OCI-LY1 (cell line): ENCODE measurements at regions not wholly inside any gene's neighbourhood (a gene's known extent, or its start where the extent isn't known, plus 50 kb on each side); places are given as distances from the start of the nearest gene placed in this dataset.

Source experiments
- H2AFZ ChIP-seq: fragments of 200-600 bp; sonication (generic), shearing (Covaris generic); 2 replicates; pipeline ENCODE4 v1.6.0; 2014; ENCODE audit warnings: antibody characterized with exemption, mild to moderate bottlenecking, low read length
- H3F3A ChIP-seq: fragments of 200-600 bp; sonication (generic), shearing (Covaris generic); 2 replicates; pipeline ENCODE4 v1.6.0; 2014; ENCODE audit warnings: mild to moderate bottlenecking, antibody characterized with exemption, low read length, moderate library complexity; ENCODE audit not compliant: insufficient read depth
- H3K27ac ChIP-seq: fragments of 200-600 bp; sonication (generic); 2 replicates; pipeline ENCODE4 v1.5.1; 2014; ENCODE audit warnings: low read length, mixed run types, mild to moderate bottlenecking, low read depth; ENCODE audit not compliant: poor library complexity, severe bottlenecking
- H3K27me3 ChIP-seq: fragments of 200-600 bp; sonication (generic); 2 replicates; pipeline ENCODE4 v1.6.0; 2014; ENCODE audit warnings: antibody characterized with exemption, mild to moderate bottlenecking, low read length, moderate library complexity; ENCODE audit not compliant: insufficient read depth
- H3K36me3 ChIP-seq: fragments of 200-600 bp; sonication (generic); 2 replicates; pipeline ENCODE4 v1.6.1; 2014; ENCODE audit warnings: mild to moderate bottlenecking, antibody characterized with exemption, low read length, moderate library complexity, mixed read lengths; ENCODE audit not compliant: insufficient read depth
- H3K4me1 ChIP-seq: fragments of 200-600 bp; sonication (generic); 2 replicates; pipeline ENCODE4 v1.5.1; 2014; ENCODE audit warnings: mild to moderate bottlenecking, low read length, moderate library complexity; ENCODE audit not compliant: insufficient read depth, severe bottlenecking
- H3K4me2 ChIP-seq: fragments of 200-600 bp; sonication (generic), shearing (Covaris generic); 2 replicates; pipeline ENCODE4 v1.6.1; 2014; ENCODE audit warnings: low read length
- H3K4me3 ChIP-seq: fragments of 200-600 bp; sonication (generic); 2 replicates; pipeline ENCODE4 v1.5.1; 2014; ENCODE audit warnings: low read length, low read depth, mild to moderate bottlenecking, mixed read lengths; ENCODE audit not compliant: poor library complexity, severe bottlenecking
- H3K79me2 ChIP-seq: fragments of 200-600 bp; shearing (Covaris generic); 2 replicates; pipeline ENCODE4 v1.6.1; 2016; ENCODE audit warnings: mixed run types, low read length, mixed read lengths; ENCODE audit not compliant: insufficient read depth
- H3K9ac ChIP-seq: fragments of 200-600 bp; sonication (generic), shearing (Covaris generic); 2 replicates; pipeline ENCODE4 v1.6.1; 2014; ENCODE audit warnings: mild to moderate bottlenecking, low read length, mixed read lengths
- H3K9me2 ChIP-seq: fragments of 200-600 bp; sonication (generic), shearing (Covaris generic); 2 replicates; pipeline ENCODE4 v1.6.1; 2014; ENCODE audit warnings: low read depth, mild to moderate bottlenecking, low read length, mixed read lengths
- H3K9me3 ChIP-seq: fragments of 200-600 bp; shearing (Covaris generic); 2 replicates; pipeline ENCODE4 v1.6.1; 2014; ENCODE audit warnings: low read length, mixed read lengths
- H4K20me1 ChIP-seq: fragments of 200-600 bp; sonication (generic), shearing (Covaris generic); 2 replicates; pipeline ENCODE4 v1.6.0; 2016; ENCODE audit warnings: mild to moderate bottlenecking, low read length; ENCODE audit not compliant: insufficient read depth
- CTCF ChIP-seq: fragments of 200-600 bp; sonication (generic), shearing (Covaris generic); IDR thresholded peaks from 2 replicates; pipeline ENCODE4 v1.5.1; 2017; ENCODE audit warnings: mild to moderate bottlenecking, antibody characterized with exemption, low read length, moderate library complexity, mixed read lengths
- EZH2 ChIP-seq: fragments of 200-600 bp; sonication (generic), shearing (Covaris generic); IDR thresholded peaks from 2 replicates; pipeline ENCODE4 v1.8.0; 2017; ENCODE audit warnings: borderline replicate concordance, mixed run types, mild to moderate bottlenecking, antibody characterized with exemption, low read length, moderate library complexity, mixed read lengths

- Histone ChIP-seq H3F3A (no peaks in the 10 kb centered on the region), H3K9ac (no peak overlapping the region), H3K4me2 (no peak overlapping the region), H3K4me3 (no peak overlapping the region), H3K36me3 (no peaks in the 10 kb centered on the region), H2AFZ (no peak overlapping the region), H3K79me2 (no peaks in the 10 kb centered on the region), H3K4me1 (no peaks in the 10 kb centered on the region), H3K27me3 (no peaks in the 10 kb centered on the region), H4K20me1 (no peaks in the 10 kb centered on the region), H3K27ac (no peak overlapping the region), H3K9me2 (no peaks in the 10 kb centered on the region), H3K9me3 (no peaks in the 10 kb centered on the region)
- no peak for TF ChIP-seq EZH2
- TF ChIP-seq CTCF = peak; percentile 32; the same call in 1 of the 2 replicates
Measured at GRCh38 chr5:25862276-25862675, 1176.1 kb downstream of the CDH9 start.

GRCh38 chr5:25858019-25858418 is 1180.4 kb downstream of the CDH9 start:
- TF ChIP-seq EZH2 (no peak), CTCF (peak; percentile 74)
- Histone ChIP-seq H3K9ac (no peak overlapping the region), H3K36me3 (no peaks in the 10 kb centered on the region)

GRCh38 chr5:25851301-25851700 is 1187.1 kb downstream of the CDH9 start:
- Histone ChIP-seq H3K4me2 (no peak overlapping the region), H3K9me2 (no peaks in the 10 kb centered on the region), H3K9me3 (no peaks in the 10 kb centered on the region), H2AFZ (no peak overlapping the region), H3K27ac (no peak overlapping the region), H3F3A (no peaks in the 10 kb centered on the region), H3K9ac (no peak overlapping the region), H3K4me3 (no peak overlapping the region), H3K4me1 (no peaks in the 10 kb centered on the region), H3K36me3 (no peaks in the 10 kb centered on the region), H4K20me1 (no peaks in the 10 kb centered on the region), H3K79me2 (no peaks in the 10 kb centered on the region), H3K27me3 (no peaks in the 10 kb centered on the region)
- no peak for TF ChIP-seq EZH2
- TF ChIP-seq CTCF = no peak

More at GRCh38 chr5:25858019-25858418, 1180.4 kb downstream of the CDH9 start:
- H4K20me1 ChIP-seq = no peaks in the 10 kb centered on the region
- H2AFZ ChIP-seq = no peak overlapping the region
- H3K27me3 ChIP-seq = no peaks in the 10 kb centered on the region
- H3K4me1 ChIP-seq = no peaks in the 10 kb centered on the region
- no peak overlapping the region for H3K4me2 ChIP-seq
- no peaks in the 10 kb centered on the region for H3F3A ChIP-seq
- no peak overlapping the region for H3K4me3 ChIP-seq
- no peaks in the 10 kb centered on the region for H3K9me2 ChIP-seq
- H3K9me3 ChIP-seq = no peaks in the 10 kb centered on the region
- no peaks in the 10 kb centered on the region for H3K79me2 ChIP-seq
- H3K27ac ChIP-seq = no peak overlapping the region
